Activated CD8-positive, alpha-beta memory T cell treated with anti-CD3 and anti-CD28 coated beads, Interleukin-2, amount 10 ng/mL, durations not matched to agents 7 days and 5 days (primary cell): ENCODE measurements at regions not wholly inside any gene's neighbourhood (a gene's known extent, or its start where the extent isn't known, plus 50 kb on each side); places are given as distances from the start of the nearest gene placed in this dataset.

ENCODE experiments used
- ATAC-seq: fragments of 150-1000 bp; cut with Tn5 transposase; one replicate; pipeline ENCODE4 v1.10.0; 2021; ENCODE audit warnings: moderate library complexity
- CTCF ChIA-PET: fragments of 350-600 bp; sonication (Branson Sonifier 250); formaldehyde crosslinking; loops from one replicate; lab custom pipeline; 2021; ENCODE audit warnings: antibody characterized with exemption; lab: Charles Lee
- DNase-seq: peaks from one replicate; pipeline ENCODE4 v3.0.0-alpha.2; 2020
- H3K27ac Mint-ChIP-seq: one replicate; pipeline ENCODE4 v1.8.0; 2021; ENCODE audit warnings: mild to moderate bottlenecking, mixed read lengths
- H3K27me3 Mint-ChIP-seq: one replicate; pipeline ENCODE4 v1.8.0; 2021; ENCODE audit warnings: mixed read lengths
- H3K36me3 Mint-ChIP-seq: one replicate; pipeline ENCODE4 v1.8.0; 2021; ENCODE audit warnings: mild to moderate bottlenecking, mixed read lengths
- H3K4me1 Mint-ChIP-seq: one replicate; pipeline ENCODE4 v1.8.0; 2021; ENCODE audit warnings: mixed read lengths
- H3K4me3 Mint-ChIP-seq: one replicate; pipeline ENCODE4 v1.8.0; 2021; ENCODE audit warnings: mild to moderate bottlenecking, moderate library complexity, mixed read lengths
- H3K9me3 Mint-ChIP-seq: one replicate; pipeline ENCODE4 v1.8.0; 2022; ENCODE audit warnings: low read depth, mixed read lengths

GRCh38 chr2:240362826-240363745, 72.4 kb upstream of the GPC1 start:
- Mint-ChIP-seq H3K27ac (no peak overlapping the region), H3K9me3 (peaks cover 7% of the 10 kb centered on the region), H3K4me3 (no peak overlapping the region), H3K36me3 (no peaks in the 10 kb centered on the region), H3K4me1 (no peaks in the 10 kb centered on the region), H3K27me3 (no peaks in the 10 kb centered on the region)
- DNase-seq = no peak
- CTCF ChIA-PET = no interaction called here
- no peak for ATAC-seq

GRCh38 chr2:240363746-240364581, 71.5 kb upstream of the GPC1 start:
- no peaks in the 10 kb centered on the region for H3K27me3 Mint-ChIP-seq
- DNase-seq = no peak
- peaks cover 7% of the 10 kb centered on the region for H3K9me3 Mint-ChIP-seq
- H3K27ac Mint-ChIP-seq = no peak overlapping the region
- H3K4me1 Mint-ChIP-seq = no peaks in the 10 kb centered on the region
- no peaks in the 10 kb centered on the region for H3K36me3 Mint-ChIP-seq
- CTCF ChIA-PET = no interaction called here
- H3K4me3 Mint-ChIP-seq = no peak overlapping the region
- no peak for ATAC-seq

DNA sequence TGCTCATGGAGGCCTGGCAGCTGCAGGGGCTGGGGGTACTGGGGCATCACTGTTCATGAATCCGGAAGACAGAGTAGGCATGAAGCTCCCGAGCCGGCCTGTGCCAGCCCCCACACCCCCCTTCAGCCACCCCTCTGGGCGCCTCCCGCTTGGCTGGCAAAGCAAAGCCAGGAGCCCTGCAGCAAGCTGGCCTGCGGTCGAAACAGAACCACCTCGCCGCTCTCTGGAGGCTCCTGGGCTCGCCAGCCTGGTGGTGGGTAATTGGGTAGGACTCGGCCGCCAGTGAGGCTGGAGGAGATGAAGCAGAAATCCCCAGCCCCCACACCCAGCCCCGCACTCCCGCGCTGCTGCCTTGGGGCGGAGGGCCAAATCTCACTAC, 70.9 kb upstream of the GPC1 start:
- no peak for DNase-seq
- Mint-ChIP-seq H3K4me3 (no peak overlapping the region), H3K27me3 (no peaks in the 10 kb centered on the region), H3K9me3 (peaks cover 7% of the 10 kb centered on the region), H3K27ac (no peak overlapping the region), H3K4me1 (no peaks in the 10 kb centered on the region), H3K36me3 (no peaks in the 10 kb centered on the region)
- CTCF ChIA-PET = no interaction called here
- no peak for ATAC-seq

- CTCF ChIA-PET = no interaction called here
- DNase-seq = no peak
- Mint-ChIP-seq H3K27me3 (no peaks in the 10 kb centered on the region), H3K9me3 (peaks cover 7% of the 10 kb centered on the region), H3K27ac (no peak overlapping the region), H3K36me3 (no peaks in the 10 kb centered on the region), H3K4me3 (no peak overlapping the region), H3K4me1 (no peaks in the 10 kb centered on the region)
- ATAC-seq = no peak
These were observed 70.3 kb upstream of the GPC1 start for GRCh38 chr2:240364961-240365775.

GRCh38 chr2:240365971-240366471, 69.4 kb upstream of the GPC1 start:
- DNase-seq (no peak), ATAC-seq (no peak)
- no peak overlapping the region for H3K27ac Mint-ChIP-seq
- CTCF ChIA-PET = no interaction called here
- no peak overlapping the region for H3K4me3 Mint-ChIP-seq
- H3K4me1 Mint-ChIP-seq = no peaks in the 10 kb centered on the region
- peaks cover 2% of the 10 kb centered on the region for H3K9me3 Mint-ChIP-seq
- H3K36me3 Mint-ChIP-seq = no peaks in the 10 kb centered on the region
- no peaks in the 10 kb centered on the region for H3K27me3 Mint-ChIP-seq

DNA sequence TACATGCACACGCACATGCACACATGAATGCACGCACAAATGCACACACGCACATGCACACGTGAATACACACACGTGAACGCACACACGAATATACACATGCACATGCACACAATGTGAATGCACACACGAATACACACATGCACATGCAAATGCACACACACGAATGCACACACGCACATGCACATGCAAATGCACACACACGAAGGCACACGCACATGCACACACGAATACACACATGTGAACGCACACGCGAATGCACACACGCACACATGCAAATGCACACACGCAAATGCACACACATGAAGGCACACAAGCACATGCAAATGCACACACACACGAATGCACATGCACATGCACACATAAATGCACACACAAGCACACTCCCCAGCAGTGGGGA, 68.6 kb upstream of the GPC1 start:
- H3K36me3 Mint-ChIP-seq = no peaks in the 10 kb centered on the region
- no peaks in the 10 kb centered on the region for H3K4me1 Mint-ChIP-seq
- DNase-seq = no peak
- H3K27ac Mint-ChIP-seq = no peak overlapping the region
- no peak for ATAC-seq
- no peaks in the 10 kb centered on the region for H3K9me3 Mint-ChIP-seq
- H3K27me3 Mint-ChIP-seq = no peaks in the 10 kb centered on the region
- CTCF ChIA-PET = no interaction called here
- H3K4me3 Mint-ChIP-seq = no peak overlapping the region

GRCh38 chr2:240367721-240368120, 67.7 kb upstream of the GPC1 start:
- Mint-ChIP-seq H3K27ac (no peak overlapping the region), H3K36me3 (no peaks in the 10 kb centered on the region), H3K9me3 (no peaks in the 10 kb centered on the region), H3K27me3 (no peaks in the 10 kb centered on the region), H3K4me1 (no peaks in the 10 kb centered on the region), H3K4me3 (no peak overlapping the region)
- no peak for ATAC-seq
- CTCF ChIA-PET = interaction anchor here (1.0 kb wide), 1 partner anchor 307 kb away, joined by 3 read pairs; no protein-coding TSS in a partner anchor
- no peak for DNase-seq

DNA sequence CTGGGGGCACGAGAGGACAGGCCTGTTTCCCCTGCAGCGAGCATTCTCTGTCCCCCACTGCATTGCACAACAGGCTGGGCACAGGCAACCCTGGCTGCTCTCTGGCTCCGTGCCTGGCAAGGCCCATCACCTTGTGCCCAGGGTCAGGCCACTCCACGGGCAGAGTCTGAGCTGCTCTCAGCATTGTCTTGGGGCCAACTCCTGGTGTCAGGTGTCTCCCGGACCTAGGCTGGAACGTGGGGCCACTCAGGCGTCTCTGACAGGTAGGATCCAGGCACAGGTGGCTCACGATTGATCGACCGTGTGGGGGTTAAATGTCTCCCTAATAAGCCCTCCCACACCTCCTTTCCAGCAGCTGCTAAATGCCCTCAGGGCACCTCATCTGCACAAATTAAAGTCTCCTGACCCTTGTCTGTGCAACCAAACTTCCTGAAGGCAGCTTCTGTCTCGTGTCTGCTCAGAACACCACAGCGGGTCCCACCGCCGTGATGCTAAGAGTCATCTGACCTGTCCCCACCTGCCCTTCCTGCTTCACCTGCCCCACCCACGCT, 66.6 kb upstream of the GPC1 start:
- no peak for ATAC-seq
- CTCF ChIA-PET = interaction anchor here (1.0 kb wide), 1 partner anchor 308 kb away, joined by 3 read pairs; no protein-coding TSS in a partner anchor

GRCh38 chr2:240369335-240369734, 66.1 kb upstream of the GPC1 start:
- H3K27me3 Mint-ChIP-seq = no peaks in the 10 kb centered on the region
- H3K9me3 Mint-ChIP-seq = no peaks in the 10 kb centered on the region
- H3K27ac Mint-ChIP-seq = no peak overlapping the region
- H3K4me1 Mint-ChIP-seq = no peaks in the 10 kb centered on the region
- DNase-seq = no peak
- no peaks in the 10 kb centered on the region for H3K36me3 Mint-ChIP-seq
- CTCF ChIA-PET = no interaction called here
- no peak overlapping the region for H3K4me3 Mint-ChIP-seq
- ATAC-seq = no peak

More for the DNA sequence above, 66.6 kb upstream of the GPC1 start:
- no peaks in the 10 kb centered on the region for H3K4me1 Mint-ChIP-seq
- no peak overlapping the region for H3K27ac Mint-ChIP-seq
- DNase-seq = no peak
- no peak overlapping the region for H3K4me3 Mint-ChIP-seq
- H3K36me3 Mint-ChIP-seq = no peaks in the 10 kb centered on the region
- no peaks in the 10 kb centered on the region for H3K9me3 Mint-ChIP-seq
- no peaks in the 10 kb centered on the region for H3K27me3 Mint-ChIP-seq

- no peak for DNase-seq
- Mint-ChIP-seq H3K36me3 (no peaks in the 10 kb centered on the region), H3K4me3 (no peak overlapping the region), H3K27me3 (no peaks in the 10 kb centered on the region), H3K9me3 (no peaks in the 10 kb centered on the region), H3K27ac (no peak overlapping the region), H3K4me1 (no peaks in the 10 kb centered on the region)
- CTCF ChIA-PET = no interaction called here
- ATAC-seq = no peak
These were observed 65.5 kb upstream of the GPC1 start for GRCh38 chr2:240369801-240370585.

- Mint-ChIP-seq H3K4me1 (no peaks in the 10 kb centered on the region), H3K27ac (no peak overlapping the region), H3K36me3 (no peaks in the 10 kb centered on the region), H3K9me3 (no peaks in the 10 kb centered on the region), H3K4me3 (no peak overlapping the region), H3K27me3 (no peaks in the 10 kb centered on the region)
- CTCF ChIA-PET = no interaction called here
- no peak for ATAC-seq
- DNase-seq = no peak
These were observed 64.1 kb upstream of the GPC1 start for GRCh38 chr2:240371129-240372000.
